Body of pancreas (tissue), 4 donors: ENCODE measurements at regions not wholly inside any gene's neighbourhood (a gene's known extent, or its start where the extent isn't known, plus 50 kb on each side); places are given as distances from the start of the nearest gene placed in this dataset.

Experiments used
- ATAC-seq: fragments of 150-250 bp; one replicate; pipeline ENCODE4 v1.9.1; 2016
- DNase-seq, 4 donors: peaks; one replicate each; pipeline ENCODE4 v3.0.0-alpha.2; 2019
- H3K27ac ChIP-seq, 4 donors: fragments of 200-600 bp; sonication (generic); 1 replicate in 3 of 4; 2 replicates in 1 of 4; pipeline versions ENCODE4 v1.5.1 to v1.6.1; 2016 to 2019; ENCODE audit warnings: mild to moderate bottlenecking in 1 of 4, mixed read lengths in 1 of 4, moderate library complexity in 1 of 4
- H3K27me3 ChIP-seq, 2 donors: fragments of 200-600 bp; sonication (generic); one replicate each; pipeline ENCODE4 v1.6.0; 2016; ENCODE audit warnings: mild to moderate bottlenecking in 1 of 2
- H3K36me3 ChIP-seq, 2 donors: fragments of 200-600 bp; sonication (generic); replicated peaks in 1 of 2; 2 replicates each; pipeline ENCODE4 v1.5.1; 2016; ENCODE audit warnings: low read depth in 2 of 2; ENCODE audit not compliant: insufficient read depth in 1 of 2
- H3K4me1 ChIP-seq: fragments of 200-600 bp; sonication (generic); one replicate; pipeline ENCODE4 v1.6.0; 2016
- H3K4me3 ChIP-seq, 2 donors: fragments of 200-600 bp; sonication (generic); 1 replicate in 1 of 2; 2 replicates in 1 of 2; pipeline ENCODE4 v1.5.1; 2016 to 2019
- H3K9me3 ChIP-seq, 3 donors: fragments of 200-600 bp; sonication (generic); 1 replicate in 2 of 3; 2 replicates in 1 of 3; pipeline ENCODE4 v1.5.1; 2016
- CTCF ChIP-seq, 7 experiments: fragments of 450-650 bp in 4 of 7; fragments of 200-600 bp in 3 of 7; sonication (generic) in 3 of 7; IDR thresholded peaks; one replicate each; pipeline ENCODE4 v1.5.1; 2016 to 2019; ENCODE audit warnings: antibody characterized with exemption in 7 of 7
- POLR2A ChIP-seq, 3 donors: fragments of 450-650 bp; IDR thresholded peaks; one replicate each; pipeline ENCODE4 v1.6.1; 2016; ENCODE audit warnings: antibody characterized with exemption in 3 of 3, mild to moderate bottlenecking in 2 of 3
- WGBS, 2 donors: methylation state at CpG; one replicate each; pipeline ENCODE4 v1.1.5; 2017; 5-methylcytosine and 5-hydroxymethylcytosine counted together
- intact Hi-C: fragments of 100-400 bp; cut with DNase I; formaldehyde crosslinking; loops from one replicate; pipeline ENCODE4 v1.15.1; 2023

DNA sequence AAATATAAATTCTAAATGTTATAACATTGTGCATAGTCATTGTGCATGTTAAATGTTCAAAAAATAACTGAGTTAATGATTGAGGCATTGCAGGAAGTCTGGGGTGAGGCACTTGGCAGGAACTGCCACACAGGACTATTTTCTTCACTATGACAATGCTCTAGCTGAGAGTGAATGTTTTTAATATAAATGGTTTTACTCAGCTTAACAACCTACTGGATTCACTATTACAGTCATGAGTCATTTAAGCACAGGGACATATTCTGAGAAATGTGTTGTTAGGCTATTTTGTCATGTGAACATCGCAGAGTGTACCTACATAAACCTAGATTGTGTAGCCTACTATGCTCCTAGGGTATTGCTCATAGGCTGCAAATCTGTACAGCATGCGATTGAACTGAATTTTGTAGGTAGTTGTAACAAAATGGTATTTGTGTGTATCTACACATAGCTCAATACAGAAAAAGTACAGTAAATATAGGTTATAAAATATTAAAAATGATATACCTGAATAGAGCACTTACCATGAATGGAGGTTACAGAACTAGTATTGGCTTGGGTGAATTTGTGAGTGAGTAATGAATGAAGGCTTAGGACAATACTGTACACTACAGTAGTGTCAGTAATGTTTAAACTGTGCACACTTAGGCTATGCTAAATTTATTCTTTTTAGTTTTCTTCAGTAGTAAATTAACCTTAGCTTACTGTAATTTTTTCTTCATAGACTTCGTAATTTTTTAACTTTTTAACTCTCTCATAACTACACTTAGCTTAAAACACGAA lies 346.1 kb upstream of the PTGER4 start:
- H3K4me1 ChIP-seq: no peaks in the 10 kb centered on the region
- 77 to 85% methylated on average over 4 of the region's 4 CpGs for WGBS, 2 donors
- no peaks in the 10 kb centered on the region for H3K27me3 ChIP-seq
- ATAC-seq (no peak), DNase-seq (no peak)
- H3K9me3 ChIP-seq: no peaks in the 10 kb centered on the region
- intact Hi-C loops: no loop called here
- no peaks in the 10 kb centered on the region for H3K36me3 ChIP-seq
- no peak for TF ChIP-seq CTCF (IDR thresholded peaks at IDR 0.05)
- no peak for TF ChIP-seq POLR2A (IDR thresholded peaks at IDR 0.05)
- H3K4me3 ChIP-seq: no peak overlapping the region
- no peak overlapping the region for H3K27ac ChIP-seq

- Histone ChIP-seq H3K27ac (no peak overlapping the region), H3K9me3 (no peaks in the 10 kb centered on the region), H3K27me3 (no peaks in the 10 kb centered on the region), H3K4me1 (no peaks in the 10 kb centered on the region), H3K36me3 (no peaks in the 10 kb centered on the region), H3K4me3 (no peak overlapping the region)
- DNase-seq (no peak), ATAC-seq (no peak)
- no peak for TF ChIP-seq POLR2A (IDR thresholded peaks at IDR 0.05)
- no peak for TF ChIP-seq CTCF (IDR thresholded peaks at IDR 0.05)
- intact Hi-C loops: no loop called here
- 75 to 78% methylated on average over 1 of the region's 1 CpG for WGBS, 2 donors
These were observed 346.7 kb upstream of the PTGER4 start for GRCh38 chr5:40332970-40333369.

- TF ChIP-seq CTCF (IDR thresholded peaks at IDR 0.05): no peak
- TF ChIP-seq POLR2A (IDR thresholded peaks at IDR 0.05): no peak
- Histone ChIP-seq H3K9me3 (no peaks in the 10 kb centered on the region), H3K4me1 (no peaks in the 10 kb centered on the region), H3K4me3 (no peak overlapping the region), H3K27ac (no peak overlapping the region), H3K36me3 (no peaks in the 10 kb centered on the region), H3K27me3 (no peaks in the 10 kb centered on the region)
- WGBS, 2 donors: 79 to 80% methylated on average over 5 of the region's 5 CpGs
- ATAC-seq (no peak), DNase-seq (no peak)
- intact Hi-C loops: no loop called here
These were observed 348.1 kb upstream of the PTGER4 start for GRCh38 chr5:40331616-40332015.

- Histone ChIP-seq H3K27me3 (no peaks in the 10 kb centered on the region), H3K36me3 (no peaks in the 10 kb centered on the region), H3K27ac (no peak overlapping the region), H3K4me1 (no peaks in the 10 kb centered on the region), H3K4me3 (no peak overlapping the region), H3K9me3 (no peaks in the 10 kb centered on the region)
- intact Hi-C loops: no loop called here
- no peak for TF ChIP-seq CTCF (IDR thresholded peaks at IDR 0.05)
- no peak for TF ChIP-seq POLR2A (IDR thresholded peaks at IDR 0.05)
- DNase-seq (no peak), ATAC-seq (no peak)
These were observed 358.2 kb upstream of the PTGER4 start for GRCh38 chr5:40321514-40321913.

- H3K4me1 ChIP-seq: no peaks in the 10 kb centered on the region
- intact Hi-C loops: no loop called here
- no peaks in the 10 kb centered on the region for H3K27me3 ChIP-seq
- H3K27ac ChIP-seq: no peak overlapping the region
- DNase-seq (no peak), ATAC-seq (no peak)
- H3K9me3 ChIP-seq: no peaks in the 10 kb centered on the region
- TF ChIP-seq CTCF (IDR thresholded peaks at IDR 0.05) (no peak), POLR2A (IDR thresholded peaks at IDR 0.05) (no peak)
- H3K36me3 ChIP-seq: no peaks in the 10 kb centered on the region
- no peak overlapping the region for H3K4me3 ChIP-seq
These were observed 361.3 kb upstream of the PTGER4 start for GRCh38 chr5:40318395-40318794.
